Liver (tissue), 3 donors: ENCODE measurements at regions not wholly inside any gene's neighbourhood (a gene's known extent, or its start where the extent isn't known, plus 50 kb on each side); places are given as distances from the start of the nearest gene placed in this dataset.

Experiments
- EGR1 ChIP-seq, 2 donors: IDR thresholded peaks; 2 replicates each; pipeline ENCODE4 v1.6.1; 2016 to 2018; ENCODE audit warnings: antibody characterized with exemption in 2 of 2, low read depth in 2 of 2
- GABPA ChIP-seq, 2 donors: IDR thresholded peaks in 1 of 2; conservative IDR thresholded peaks in 1 of 2; 2 replicates each; pipeline ENCODE4 v1.6.1; 2016; ENCODE audit warnings: antibody characterized with exemption in 2 of 2, mild to moderate bottlenecking in 1 of 2, moderate library complexity in 1 of 2
- HNF4A ChIP-seq, 2 donors: conservative IDR thresholded peaks; 2 replicates each; pipeline ENCODE4 v1.6.1; 2016; ENCODE audit warnings: antibody characterized with exemption in 2 of 2, mild to moderate bottlenecking in 2 of 2
- RAD21 ChIP-seq, 2 donors: IDR thresholded peaks; 2 replicates each; pipeline ENCODE4 v1.6.1; 2016; ENCODE audit warnings: antibody characterized with exemption in 2 of 2, mild to moderate bottlenecking in 2 of 2
- RXRA ChIP-seq, 2 donors: IDR thresholded peaks; 2 replicates each; pipeline ENCODE4 v1.6.1; 2017 to 2018; ENCODE audit warnings: antibody characterized with exemption in 2 of 2, mild to moderate bottlenecking in 1 of 2
- SP1 ChIP-seq: IDR thresholded peaks from 2 replicates; pipeline ENCODE4 v1.6.1; 2018; ENCODE audit warnings: antibody characterized with exemption, mild to moderate bottlenecking
- TAF1 ChIP-seq: conservative IDR thresholded peaks from 2 replicates; pipeline ENCODE4 v1.6.1; 2016; ENCODE audit warnings: antibody characterized with exemption, mild to moderate bottlenecking
- TF ChIP-seq, protein P1 (sequence below): fragments of 150-350 bp; IDR thresholded peaks from 2 replicates; pipeline ENCODE4 v1.5.1; 2017; ENCODE audit warnings: improper control_type of control experiment, low read depth, low read length; ENCODE audit not compliant: missing input control
- TF ChIP-seq, protein P2 (sequence below): IDR thresholded peaks from 2 replicates; pipeline ENCODE4 v1.6.1; 2016; ENCODE audit warnings: antibody characterized with exemption
- donor health status: healthy.
- donor health status: healthy.

DNA sequence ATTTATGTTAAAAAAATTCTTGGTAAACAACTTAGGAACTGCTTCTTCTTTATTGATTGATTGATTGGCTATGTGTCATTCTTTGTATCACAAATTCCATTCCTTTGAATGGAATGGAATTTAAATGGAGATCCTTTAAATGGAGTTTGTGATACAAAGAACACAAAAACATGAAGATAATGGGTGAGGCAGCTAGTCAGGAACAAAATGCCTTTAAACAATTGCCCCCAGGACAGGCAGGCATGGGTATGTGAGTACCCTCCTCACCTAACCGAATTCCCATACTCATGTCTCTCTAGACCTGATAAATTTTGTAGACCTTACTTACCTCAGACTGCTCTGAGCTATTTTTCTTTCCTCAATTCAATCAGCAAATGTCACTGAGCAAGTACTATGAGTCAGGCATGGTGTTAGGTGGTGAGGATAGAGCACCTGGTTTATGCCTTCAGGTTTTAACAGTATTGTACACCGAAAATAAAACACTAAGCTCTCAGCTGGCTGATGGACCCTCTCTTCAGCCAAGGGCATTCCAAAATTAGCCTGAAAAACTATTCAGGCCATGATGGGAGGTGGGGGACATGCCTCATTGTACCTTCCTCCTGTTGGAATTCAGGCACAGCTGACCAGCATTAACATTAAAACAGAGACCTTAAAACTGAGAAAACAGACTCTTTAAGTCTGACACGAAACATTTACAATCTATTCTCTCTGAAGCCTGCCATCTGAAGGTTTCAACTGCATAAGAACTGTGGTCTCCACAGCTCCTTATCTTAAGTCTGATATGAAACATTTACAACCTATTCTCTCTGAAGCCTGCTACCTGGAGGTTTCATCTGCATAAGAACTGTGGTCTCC lies 58.9 kb downstream of the OLFML3 start:
- TF ChIP-seq RAD21 (IDR thresholded peaks at IDR 0.05) (no peak), SP1 (no peak), EGR1 (IDR thresholded peaks at IDR 0.05; ENCODE audit: low read depth in 2 of 2) (no peak), GABPA (IDR thresholded peaks at IDR 0.05 in 1 of 2, conservative IDR thresholded peaks at IDR 0.05 in 1 of 2) (no peak), HNF4A (conservative IDR thresholded peaks at IDR 0.05) (no peak), RXRA (IDR thresholded peaks at IDR 0.05) (no peak), TAF1 (no peak)
- TF ChIP-seq, protein P1, sequence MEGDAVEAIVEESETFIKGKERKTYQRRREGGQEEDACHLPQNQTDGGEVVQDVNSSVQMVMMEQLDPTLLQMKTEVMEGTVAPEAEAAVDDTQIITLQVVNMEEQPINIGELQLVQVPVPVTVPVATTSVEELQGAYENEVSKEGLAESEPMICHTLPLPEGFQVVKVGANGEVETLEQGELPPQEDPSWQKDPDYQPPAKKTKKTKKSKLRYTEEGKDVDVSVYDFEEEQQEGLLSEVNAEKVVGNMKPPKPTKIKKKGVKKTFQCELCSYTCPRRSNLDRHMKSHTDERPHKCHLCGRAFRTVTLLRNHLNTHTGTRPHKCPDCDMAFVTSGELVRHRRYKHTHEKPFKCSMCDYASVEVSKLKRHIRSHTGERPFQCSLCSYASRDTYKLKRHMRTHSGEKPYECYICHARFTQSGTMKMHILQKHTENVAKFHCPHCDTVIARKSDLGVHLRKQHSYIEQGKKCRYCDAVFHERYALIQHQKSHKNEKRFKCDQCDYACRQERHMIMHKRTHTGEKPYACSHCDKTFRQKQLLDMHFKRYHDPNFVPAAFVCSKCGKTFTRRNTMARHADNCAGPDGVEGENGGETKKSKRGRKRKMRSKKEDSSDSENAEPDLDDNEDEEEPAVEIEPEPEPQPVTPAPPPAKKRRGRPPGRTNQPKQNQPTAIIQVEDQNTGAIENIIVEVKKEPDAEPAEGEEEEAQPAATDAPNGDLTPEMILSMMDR, result no peak
- TF ChIP-seq, protein P2, sequence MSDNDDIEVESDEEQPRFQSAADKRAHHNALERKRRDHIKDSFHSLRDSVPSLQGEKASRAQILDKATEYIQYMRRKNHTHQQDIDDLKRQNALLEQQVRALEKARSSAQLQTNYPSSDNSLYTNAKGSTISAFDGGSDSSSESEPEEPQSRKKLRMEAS, result no peak
